Stomach smooth muscle (tissue), 2 donors: ENCODE measurements at regions not wholly inside any gene's neighbourhood (a gene's known extent, or its start where the extent isn't known, plus 50 kb on each side); places are given as distances from the start of the nearest gene placed in this dataset.

ENCODE experiments used
- H3K27ac ChIP-seq: one replicate; pipeline ENCODE4 v1.7.0; 2013; ENCODE audit warnings: mild to moderate bottlenecking, low read length, inconsistent platforms
- H3K27me3 ChIP-seq, 2 donors: one replicate each; pipeline ENCODE4 v1.7.0; 2013; ENCODE audit warnings: low read length in 2 of 2; ENCODE audit not compliant: insufficient read depth in 2 of 2, control insufficient read depth in 1 of 2
- H3K36me3 ChIP-seq, 2 donors: one replicate each; pipeline ENCODE4 v1.7.0; 2013; ENCODE audit warnings: low read length in 2 of 2; ENCODE audit not compliant: control insufficient read depth in 2 of 2, insufficient read depth in 2 of 2
- H3K4me1 ChIP-seq: one replicate; pipeline ENCODE4 v1.7.0; 2013; ENCODE audit warnings: low read length; ENCODE audit not compliant: control insufficient read depth, insufficient read depth
- H3K4me3 ChIP-seq, 2 donors: one replicate each; pipeline ENCODE4 v1.7.0; 2013; ENCODE audit warnings: low read length in 2 of 2
- H3K9ac ChIP-seq, 2 donors: one replicate each; pipeline ENCODE4 v1.7.0; 2013; ENCODE audit warnings: low read length in 2 of 2, mild to moderate bottlenecking in 1 of 2
- H3K9me3 ChIP-seq, 2 donors: one replicate each; pipeline ENCODE4 v1.7.0; 2013; ENCODE audit warnings: low read length in 2 of 2; ENCODE audit not compliant: control insufficient read depth in 2 of 2
- donor health status: healthy.
- donor health status: Pancreatic carcinoma.

- peaks cover 0 to 4% of the 10 kb centered on the region in 2 donors for H3K27me3 ChIP-seq
- H3K9me3 ChIP-seq: no peaks in the 10 kb centered on the region
- H3K27ac ChIP-seq: no peak overlapping the region
- peaks cover 2% of the 10 kb centered on the region for H3K4me1 ChIP-seq
- H3K9ac ChIP-seq: no peak overlapping the region
- H3K36me3 ChIP-seq: no peaks in the 10 kb centered on the region
- no peak overlapping the region for H3K4me3 ChIP-seq
Observed at GRCh38 chr4:108369035-108369655, 200.4 kb upstream of the LEF1 start.

GRCh38 chr4:108367751-108368150 is 199.0 kb upstream of the LEF1 start:
- H3K27me3 ChIP-seq: peaks cover 0 to 4% of the 10 kb centered on the region in 2 donors
- no peak overlapping the region for H3K9ac ChIP-seq
- no peaks in the 10 kb centered on the region for H3K36me3 ChIP-seq

GRCh38 chr4:108366716-108367115 is 198.0 kb upstream of the LEF1 start:
- no peak overlapping the region for H3K9ac ChIP-seq
- no peaks in the 10 kb centered on the region for H3K36me3 ChIP-seq
- H3K4me1 ChIP-seq: peaks cover 2% of the 10 kb centered on the region
- no peak overlapping the region for H3K4me3 ChIP-seq
- peaks cover 0 to 2% of the 10 kb centered on the region in 2 donors for H3K27me3 ChIP-seq
- H3K9me3 ChIP-seq: no peaks in the 10 kb centered on the region
- no peak overlapping the region for H3K27ac ChIP-seq

More at GRCh38 chr4:108367751-108368150, 199.0 kb upstream of the LEF1 start:
- H3K9me3 ChIP-seq: no peaks in the 10 kb centered on the region
- peaks cover 2% of the 10 kb centered on the region for H3K4me1 ChIP-seq
- H3K27ac ChIP-seq: no peak overlapping the region
- H3K4me3 ChIP-seq: no peak overlapping the region

- peaks cover 8% of the 10 kb centered on the region for H3K4me1 ChIP-seq
- H3K9me3 ChIP-seq: no peaks in the 10 kb centered on the region
- no peaks in the 10 kb centered on the region for H3K36me3 ChIP-seq
- H3K27ac ChIP-seq: no peak overlapping the region
- H3K27me3 ChIP-seq: peaks cover 0 to 2% of the 10 kb centered on the region in 2 donors
- no peak overlapping the region for H3K4me3 ChIP-seq
- no peak overlapping the region for H3K9ac ChIP-seq
Observed at GRCh38 chr4:108365551-108365950, 196.8 kb upstream of the LEF1 start.

- Histone ChIP-seq H3K9ac (no peak overlapping the region), H3K27me3 (no peaks in the 10 kb centered on the region), H3K4me1 (peaks cover 9% of the 10 kb centered on the region), H3K4me3 (no peak overlapping the region), H3K36me3 (no peaks in the 10 kb centered on the region), H3K27ac (no peak overlapping the region), H3K9me3 (no peaks in the 10 kb centered on the region)
Observed at GRCh38 chr4:108361886-108362285, 193.2 kb upstream of the LEF1 start.

- H3K4me1 ChIP-seq: peaks cover 9% of the 10 kb centered on the region
- H3K9me3 ChIP-seq: no peaks in the 10 kb centered on the region
- H3K36me3 ChIP-seq: no peaks in the 10 kb centered on the region
- no peaks in the 10 kb centered on the region for H3K27me3 ChIP-seq
- no peak overlapping the region for H3K27ac ChIP-seq
- H3K9ac ChIP-seq: no peak overlapping the region
- H3K4me3 ChIP-seq: no peak overlapping the region
Observed at GRCh38 chr4:108361446-108361820, 192.7 kb upstream of the LEF1 start.

GRCh38 chr4:108360754-108361445 is 192.2 kb upstream of the LEF1 start:
- H3K4me3 ChIP-seq: no peak overlapping the region
- no peaks in the 10 kb centered on the region for H3K9me3 ChIP-seq
- no peak overlapping the region for H3K27ac ChIP-seq
- H3K36me3 ChIP-seq: no peaks in the 10 kb centered on the region
- H3K9ac ChIP-seq: peak overlapping the region in 1 of 2 donors; percentile 29
- H3K4me1 ChIP-seq: peaks cover 9% of the 10 kb centered on the region
- no peaks in the 10 kb centered on the region for H3K27me3 ChIP-seq

- Histone ChIP-seq H3K4me1 (peaks cover 9% of the 10 kb centered on the region), H3K9me3 (no peaks in the 10 kb centered on the region), H3K27me3 (no peaks in the 10 kb centered on the region), H3K27ac (no peak overlapping the region), H3K36me3 (no peaks in the 10 kb centered on the region), H3K4me3 (no peak overlapping the region), H3K9ac (no peak overlapping the region)
Observed at GRCh38 chr4:108359986-108360681, 191.4 kb upstream of the LEF1 start.

GRCh38 chr4:108359130-108359985 is 190.6 kb upstream of the LEF1 start:
- H3K27ac ChIP-seq: no peak overlapping the region

GRCh38 chr4:108355902-108356535 is 187.3 kb upstream of the LEF1 start:
- peaks cover 7% of the 10 kb centered on the region for H3K4me1 ChIP-seq
- H3K36me3 ChIP-seq: no peaks in the 10 kb centered on the region
- no peak overlapping the region for H3K4me3 ChIP-seq
- H3K27ac ChIP-seq: no peak overlapping the region
- H3K27me3 ChIP-seq: no peaks in the 10 kb centered on the region
- H3K9me3 ChIP-seq: no peaks in the 10 kb centered on the region
- no peak overlapping the region for H3K9ac ChIP-seq

More at GRCh38 chr4:108359130-108359985, 190.6 kb upstream of the LEF1 start:
- peaks cover 9% of the 10 kb centered on the region for H3K4me1 ChIP-seq
- H3K27me3 ChIP-seq: no peaks in the 10 kb centered on the region
- no peaks in the 10 kb centered on the region for H3K9me3 ChIP-seq
- no peaks in the 10 kb centered on the region for H3K36me3 ChIP-seq
- no peak overlapping the region for H3K4me3 ChIP-seq
- H3K9ac ChIP-seq: no peak overlapping the region
